ENCODE measurements at regions not wholly inside any gene's neighbourhood (a gene's known extent, or its start where the extent isn't known, plus 50 kb on each side); places are given as distances from the start of the nearest gene placed in this dataset.

DNA sequence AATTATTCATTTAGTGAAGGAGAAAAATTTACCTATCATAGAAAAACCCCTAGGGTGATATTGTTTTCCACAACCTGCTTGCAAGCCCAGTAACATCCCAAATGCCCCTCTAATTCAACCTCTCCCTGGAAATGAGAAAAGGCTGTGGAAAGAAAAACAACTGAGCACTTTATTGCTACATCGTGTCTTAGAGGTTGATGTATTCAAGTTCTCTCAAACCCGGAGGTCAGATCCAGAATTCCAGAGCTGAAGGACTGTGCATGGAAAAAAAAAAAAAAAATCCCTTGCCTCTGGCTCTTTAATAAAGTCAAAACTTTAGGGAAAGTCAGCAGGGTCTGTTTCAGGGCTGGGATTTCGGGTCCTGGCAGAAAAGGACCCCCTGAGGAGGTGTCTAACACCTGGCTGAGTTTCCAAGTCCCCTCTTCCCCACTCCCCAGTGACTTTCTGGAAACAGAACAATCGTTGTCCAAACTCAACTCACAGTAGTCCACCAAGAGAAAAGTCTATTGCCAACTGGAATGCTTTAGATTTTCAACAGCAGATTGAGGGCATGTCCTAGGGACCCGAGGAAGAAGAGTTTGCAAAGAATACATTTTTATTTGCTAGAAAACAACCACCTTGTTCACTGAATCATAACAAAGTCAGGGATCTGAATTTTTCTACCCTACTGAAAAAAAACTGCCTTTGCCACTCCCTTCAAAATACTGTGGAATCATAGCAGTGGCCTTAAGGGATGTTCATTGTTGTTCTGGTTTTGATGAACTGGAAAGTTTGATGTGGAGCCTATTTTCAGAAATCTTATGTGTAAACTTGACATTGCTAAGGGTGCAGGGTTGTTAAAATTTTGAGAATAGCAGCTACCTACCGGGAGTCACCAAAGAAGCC lies 207.5 kb upstream of the ADAMTS9 start:
- Histone ChIP-seq H3K27me3 (replicated peaks) (no peaks in the 10 kb centered on the region), H3K9me3 (replicated peaks) (no peaks in the 10 kb centered on the region), H3K4me3 (no peak overlapping the region), H3K36me3 (no peaks in the 10 kb centered on the region), H3K4me1 (replicated peaks) (no peaks in the 10 kb centered on the region), H3K27ac (no peak overlapping the region)
- no peak for DNase-seq (ENCODE audit: low read depth in 1 of 2, low spot score in 2 of 2)

DNA sequence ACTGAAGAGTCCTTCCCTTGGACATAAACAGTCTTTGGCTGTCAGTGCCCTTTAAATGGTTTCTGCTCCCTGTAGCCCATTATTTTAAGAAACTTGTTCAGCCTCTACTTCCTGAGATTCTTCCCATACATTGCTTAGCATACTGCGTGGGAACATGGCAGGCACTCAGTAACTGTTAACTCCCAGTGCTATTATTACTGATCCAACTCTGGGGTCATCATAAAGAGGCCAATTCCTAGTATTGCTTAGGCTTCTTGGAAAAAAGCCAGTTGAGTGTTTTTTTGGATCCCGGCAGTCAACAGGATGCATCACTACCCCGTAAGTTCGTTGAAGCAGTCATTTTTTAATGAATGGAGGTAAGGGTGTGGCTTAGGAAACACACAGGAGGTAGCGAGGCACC lies 206.2 kb upstream of the ADAMTS9 start:
- H3K4me3 ChIP-seq: no peak overlapping the region
- no peaks in the 10 kb centered on the region for H3K9me3 ChIP-seq (replicated peaks)
- no peak overlapping the region for H3K27ac ChIP-seq

GRCh38 chr3:64892671-64893309 lies 205.0 kb upstream of the ADAMTS9 start:
- H3K27me3 ChIP-seq (replicated peaks): no peaks in the 10 kb centered on the region
- no peaks in the 10 kb centered on the region for H3K36me3 ChIP-seq
- H3K4me3 ChIP-seq: no peak overlapping the region
- no peak for DNase-seq (ENCODE audit: low read depth in 1 of 2, low spot score in 2 of 2)
- no peak overlapping the region for H3K27ac ChIP-seq
- H3K9me3 ChIP-seq (replicated peaks): no peaks in the 10 kb centered on the region
- no peaks in the 10 kb centered on the region for H3K4me1 ChIP-seq (replicated peaks)

More for the DNA sequence above, 206.2 kb upstream of the ADAMTS9 start:
- no peak for DNase-seq (ENCODE audit: low read depth in 1 of 2, low spot score in 2 of 2)
- Histone ChIP-seq H3K36me3 (no peaks in the 10 kb centered on the region), H3K4me1 (replicated peaks) (no peaks in the 10 kb centered on the region), H3K27me3 (replicated peaks) (no peaks in the 10 kb centered on the region)

GRCh38 chr3:64891021-64891420 lies 203.2 kb upstream of the ADAMTS9 start:
- H3K4me1 ChIP-seq (replicated peaks): no peaks in the 10 kb centered on the region
- H3K9me3 ChIP-seq (replicated peaks): no peaks in the 10 kb centered on the region
- no peaks in the 10 kb centered on the region for H3K36me3 ChIP-seq
- H3K27me3 ChIP-seq (replicated peaks): no peaks in the 10 kb centered on the region
- no peak overlapping the region for H3K27ac ChIP-seq
- no peak overlapping the region for H3K4me3 ChIP-seq
- no peak for DNase-seq (ENCODE audit: low read depth in 1 of 2, low spot score in 2 of 2)

- no peak for DNase-seq (ENCODE audit: low read depth in 1 of 2, low spot score in 2 of 2)
- Histone ChIP-seq H3K27ac (no peak overlapping the region), H3K9me3 (replicated peaks) (no peaks in the 10 kb centered on the region), H3K36me3 (no peaks in the 10 kb centered on the region), H3K27me3 (replicated peaks) (no peaks in the 10 kb centered on the region), H3K4me3 (no peak overlapping the region), H3K4me1 (replicated peaks) (no peaks in the 10 kb centered on the region)
Measured at GRCh38 chr3:64890466-64890865, 202.7 kb upstream of the ADAMTS9 start.

DNA sequence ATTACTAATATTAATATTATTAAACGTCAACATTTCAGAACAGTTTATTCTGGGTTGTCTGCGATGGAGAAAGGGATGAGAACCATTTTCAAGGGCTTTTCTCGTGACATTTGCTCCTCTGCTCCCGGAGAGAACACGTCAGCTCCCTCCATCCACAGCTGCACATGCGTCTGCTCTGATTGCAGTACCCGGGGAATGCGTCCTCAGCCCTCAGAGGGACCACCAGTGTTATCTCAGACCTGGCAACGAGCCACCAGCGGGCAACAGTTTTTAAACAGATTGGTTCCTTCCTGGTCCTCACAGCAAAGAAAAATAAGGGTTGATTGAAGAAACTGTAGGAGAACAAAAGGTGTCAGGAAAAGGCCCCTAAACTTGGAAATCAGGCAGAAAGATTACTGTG lies 202.2 kb upstream of the ADAMTS9 start:
- DNase-seq (ENCODE audit: low read depth in 1 of 2, low spot score in 2 of 2): no peak
- H3K4me3 ChIP-seq: no peak overlapping the region
- H3K27me3 ChIP-seq (replicated peaks): no peaks in the 10 kb centered on the region
- H3K27ac ChIP-seq: no peak overlapping the region
- H3K4me1 ChIP-seq (replicated peaks): no peaks in the 10 kb centered on the region
- H3K36me3 ChIP-seq: no peaks in the 10 kb centered on the region
- H3K9me3 ChIP-seq (replicated peaks): no peaks in the 10 kb centered on the region

DNA sequence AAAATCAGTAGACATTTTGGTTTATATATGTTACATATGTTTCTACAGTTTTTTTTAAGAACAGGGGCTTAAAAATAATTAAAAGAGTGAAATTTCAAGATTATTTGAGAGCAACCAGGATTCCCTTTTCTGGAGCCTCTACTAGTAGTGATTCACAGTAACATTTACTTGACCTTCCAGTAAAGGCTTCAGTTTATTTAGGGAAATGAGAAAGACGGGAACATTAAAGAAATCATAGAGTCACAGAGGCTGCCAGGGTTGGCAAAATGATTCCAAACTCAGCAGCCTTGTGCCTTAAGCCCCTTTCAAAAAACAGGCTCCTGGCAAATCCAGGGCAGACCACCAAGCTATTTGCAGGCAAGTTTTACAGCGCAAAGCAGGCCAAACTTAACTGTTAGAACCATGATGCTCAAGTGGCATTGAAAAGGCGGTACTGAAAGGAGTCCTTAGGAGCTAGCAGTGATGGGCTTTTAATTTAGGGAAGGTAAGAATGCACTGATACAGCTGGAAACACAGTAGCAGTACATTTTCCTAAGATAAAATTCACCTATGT lies 201.1 kb upstream of the ADAMTS9 start:
- no peak overlapping the region for H3K4me3 ChIP-seq
- H3K27me3 ChIP-seq (replicated peaks): no peaks in the 10 kb centered on the region
- H3K27ac ChIP-seq: no peak overlapping the region
- DNase-seq (ENCODE audit: low read depth in 1 of 2, low spot score in 2 of 2): no peak
- no peaks in the 10 kb centered on the region for H3K36me3 ChIP-seq
- H3K4me1 ChIP-seq (replicated peaks): no peaks in the 10 kb centered on the region
- no peaks in the 10 kb centered on the region for H3K9me3 ChIP-seq (replicated peaks)

DNA sequence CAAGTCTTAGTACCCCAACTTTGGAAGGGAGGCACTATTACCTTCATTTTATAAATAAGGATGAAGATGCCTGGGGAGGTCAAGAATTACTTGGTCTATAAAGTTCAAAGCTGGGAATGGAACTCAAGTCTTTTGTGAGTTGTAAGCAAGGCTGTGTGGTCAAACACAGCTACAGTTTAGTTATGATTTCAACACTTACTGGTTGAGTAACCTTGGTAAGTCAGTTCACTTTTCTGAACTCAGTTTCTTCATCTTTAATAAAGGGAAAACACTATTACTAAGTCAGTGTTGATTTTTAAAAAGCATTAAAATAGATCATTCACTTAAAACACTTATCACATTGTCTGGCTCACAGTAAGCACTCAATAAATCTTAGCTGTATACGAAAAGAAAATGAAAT lies 200.4 kb upstream of the ADAMTS9 start:
- Histone ChIP-seq H3K4me1 (replicated peaks) (no peaks in the 10 kb centered on the region), H3K4me3 (no peak overlapping the region), H3K27me3 (replicated peaks) (no peaks in the 10 kb centered on the region), H3K27ac (no peak overlapping the region), H3K36me3 (no peaks in the 10 kb centered on the region), H3K9me3 (replicated peaks) (no peaks in the 10 kb centered on the region)
- no peak for DNase-seq (ENCODE audit: low read depth in 1 of 2, low spot score in 2 of 2)

DNA sequence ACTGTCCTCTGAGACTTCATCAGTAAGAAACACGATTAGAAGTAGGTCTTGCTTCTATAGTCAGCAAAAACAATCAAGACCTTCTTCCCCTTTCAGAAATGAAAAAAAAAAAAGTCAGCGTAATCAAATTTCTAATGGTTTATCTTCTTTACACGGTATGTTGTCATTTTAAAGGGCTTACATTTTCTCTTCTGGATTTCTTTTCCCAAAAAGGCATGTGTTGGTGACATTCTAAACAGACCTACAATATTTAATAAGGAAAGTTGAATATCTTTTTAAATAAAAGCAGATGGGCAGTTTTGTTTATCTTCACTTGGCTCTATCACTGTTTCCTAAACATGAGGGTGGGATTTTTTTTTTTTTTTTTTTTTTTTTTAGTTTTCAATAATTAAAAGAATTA lies 197.3 kb upstream of the ADAMTS9 start:
- H3K27me3 ChIP-seq (replicated peaks): no peaks in the 10 kb centered on the region
- DNase-seq (ENCODE audit: low read depth in 1 of 2, low spot score in 2 of 2): no peak
- H3K36me3 ChIP-seq: no peaks in the 10 kb centered on the region
- H3K27ac ChIP-seq: no peak overlapping the region
- H3K4me1 ChIP-seq (replicated peaks): no peaks in the 10 kb centered on the region
- H3K4me3 ChIP-seq: no peak overlapping the region
- no peaks in the 10 kb centered on the region for H3K9me3 ChIP-seq (replicated peaks)

- Histone ChIP-seq H3K4me3 (no peak overlapping the region), H3K36me3 (no peaks in the 10 kb centered on the region), H3K27me3 (replicated peaks) (no peaks in the 10 kb centered on the region), H3K9me3 (replicated peaks) (no peaks in the 10 kb centered on the region), H3K27ac (no peak overlapping the region), H3K4me1 (replicated peaks) (no peaks in the 10 kb centered on the region)
- no peak for DNase-seq (ENCODE audit: low read depth in 1 of 2, low spot score in 2 of 2)
Measured at GRCh38 chr3:64884536-64884935, 196.7 kb upstream of the ADAMTS9 start.

DNA sequence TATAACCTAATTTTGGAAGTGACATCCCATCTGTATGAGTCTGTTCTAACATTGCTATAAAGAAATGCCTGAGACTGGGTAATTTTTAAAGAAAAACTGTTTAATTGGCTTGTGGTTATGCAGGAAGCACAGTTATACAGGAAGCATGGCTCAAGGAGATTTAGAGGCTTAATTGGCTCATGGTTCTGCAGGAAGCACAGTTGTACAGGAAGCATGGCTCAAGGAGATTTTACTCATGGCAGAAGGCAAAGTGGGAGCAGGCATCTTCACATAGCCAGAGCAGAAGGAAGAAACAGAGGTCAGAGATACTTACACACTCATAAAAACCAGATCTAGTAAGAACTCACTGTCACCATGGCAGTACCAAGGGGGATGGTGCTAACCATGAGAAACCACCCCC lies 193.1 kb upstream of the ADAMTS9 start:
- Histone ChIP-seq H3K27ac (no peak overlapping the region), H3K27me3 (replicated peaks) (no peaks in the 10 kb centered on the region), H3K36me3 (no peaks in the 10 kb centered on the region), H3K4me3 (no peak overlapping the region), H3K4me1 (replicated peaks) (no peaks in the 10 kb centered on the region), H3K9me3 (replicated peaks) (no peaks in the 10 kb centered on the region)
- no peak for DNase-seq (ENCODE audit: low read depth in 1 of 2, low spot score in 2 of 2)

GRCh38 chr3:64878362-64878761 lies 190.6 kb upstream of the ADAMTS9 start:
- no peaks in the 10 kb centered on the region for H3K36me3 ChIP-seq
- no peak overlapping the region for H3K27ac ChIP-seq
- H3K27me3 ChIP-seq (replicated peaks): no peaks in the 10 kb centered on the region
- no peak for DNase-seq (ENCODE audit: low read depth in 1 of 2, low spot score in 2 of 2)
- H3K4me1 ChIP-seq (replicated peaks): no peaks in the 10 kb centered on the region
- no peak overlapping the region for H3K4me3 ChIP-seq
- H3K9me3 ChIP-seq (replicated peaks): no peaks in the 10 kb centered on the region

- Histone ChIP-seq H3K27me3 (replicated peaks) (no peaks in the 10 kb centered on the region), H3K27ac (no peak overlapping the region), H3K9me3 (replicated peaks) (no peaks in the 10 kb centered on the region), H3K36me3 (no peaks in the 10 kb centered on the region), H3K4me1 (replicated peaks) (no peaks in the 10 kb centered on the region), H3K4me3 (no peak overlapping the region)
- DNase-seq (ENCODE audit: low read depth in 1 of 2, low spot score in 2 of 2): no peak
Measured at GRCh38 chr3:64873400-64873799, 185.6 kb upstream of the ADAMTS9 start.

- Histone ChIP-seq H3K4me1 (replicated peaks) (no peaks in the 10 kb centered on the region), H3K27ac (no peak overlapping the region), H3K4me3 (no peak overlapping the region), H3K27me3 (replicated peaks) (no peaks in the 10 kb centered on the region), H3K9me3 (replicated peaks) (no peaks in the 10 kb centered on the region), H3K36me3 (no peaks in the 10 kb centered on the region)
- no peak for DNase-seq (ENCODE audit: low read depth in 1 of 2, low spot score in 2 of 2)
Measured at GRCh38 chr3:64872345-64872744, 184.5 kb upstream of the ADAMTS9 start.

All from SJSA1 (cell line).